NB4 (cell line): ENCODE measurements at regions not wholly inside any gene's neighbourhood (a gene's known extent, or its start where the extent isn't known, plus 50 kb on each side); places are given as distances from the start of the nearest gene placed in this dataset.
"Not testable (repeated sequence)": the region's sequence is repeated elsewhere in the genome, so short reads cannot be mapped to it uniquely, and the experiment has no call there.

Source experiments
- DNase-seq: peaks from one replicate; pipeline ENCODE4 v3.0.0; 2010; ENCODE audit warnings: low read depth
- H3K4me3 ChIP-seq: one replicate; pipeline ENCODE4 v1.5.1; 2011; ENCODE audit warnings: mild to moderate bottlenecking, low read depth, low read length, moderate library complexity
- CTCF ChIP-seq: IDR thresholded peaks from one replicate; pipeline ENCODE4 v1.5.1; 2012; ENCODE audit warnings: low read depth, low read length
- MAX ChIP-seq: IDR thresholded peaks from 2 replicates; pipeline ENCODE4 v1.6.1; 2011; ENCODE audit warnings: low read depth, low read length
- MYC ChIP-seq: IDR thresholded peaks from 2 replicates; pipeline ENCODE4 v1.6.1; 2011; ENCODE audit warnings: low read depth, low read length
- POLR2A ChIP-seq: IDR thresholded peaks from 2 replicates; pipeline ENCODE4 v1.6.1; 2011; ENCODE audit warnings: mild to moderate bottlenecking; ENCODE audit not compliant: insufficient read length; ENCODE audit errors: extremely low read depth

GRCh38 chrX:114046695-114047279, 537.1 kb upstream of the HTR2C start:
- no peak overlapping the region for H3K4me3 ChIP-seq
- no peak for DNase-seq
- TF ChIP-seq CTCF = no peak
- no peak for TF ChIP-seq POLR2A
- no peak for TF ChIP-seq MAX
- no peak for TF ChIP-seq MYC

GRCh38 chrX:114041470-114041869, 542.4 kb upstream of the HTR2C start:
- not testable (repeated sequence) for DNase-seq, H3K4me3 ChIP-seq

- H3K4me3 ChIP-seq, DNase-seq: not testable (repeated sequence)
Observed at GRCh38 chrX:114040661-114041269, 543.1 kb upstream of the HTR2C start.

- DNase-seq, H3K4me3 ChIP-seq: not testable (repeated sequence)
Observed at GRCh38 chrX:114040111-114040510, 543.8 kb upstream of the HTR2C start.

GRCh38 chrX:114038358-114038757, 545.5 kb upstream of the HTR2C start:
- DNase-seq = no peak
- TF ChIP-seq POLR2A (no peak), MAX (no peak), CTCF (no peak), MYC (no peak)
- H3K4me3 ChIP-seq = no peak overlapping the region

- TF ChIP-seq CTCF (no peak), MAX (no peak), MYC (no peak), POLR2A (no peak)
- no peak overlapping the region for H3K4me3 ChIP-seq
Observed at GRCh38 chrX:114037515-114037914, 546.4 kb upstream of the HTR2C start.

GRCh38 chrX:114028907-114029662, 554.8 kb upstream of the HTR2C start:
- DNase-seq = no peak
- no peak overlapping the region for H3K4me3 ChIP-seq
- TF ChIP-seq CTCF (no peak), POLR2A (no peak), MYC (no peak), MAX (no peak)

More at GRCh38 chrX:114037515-114037914, 546.4 kb upstream of the HTR2C start:
- DNase-seq = no peak
